Peyer's patch (tissue), 4 donors: ENCODE measurements at regions not wholly inside any gene's neighbourhood (a gene's known extent, or its start where the extent isn't known, plus 50 kb on each side); places are given as distances from the start of the nearest gene placed in this dataset.

Experiments used
- CTCF ChIP-seq, 6 experiments: fragments of 450-650 bp in 4 of 6; fragments of 200-600 bp in 2 of 6; sonication (generic) in 1 of 6; IDR thresholded peaks; one replicate each; pipeline ENCODE4 v1.5.1; 2017 to 2019; ENCODE audit warnings: antibody characterized with exemption in 6 of 6, mild to moderate bottlenecking in 3 of 6, moderate library complexity in 1 of 6
- POLR2A ChIP-seq, 2 donors: fragments of 450-650 bp; IDR thresholded peaks; one replicate each; pipeline ENCODE4 v1.5.1; 2017; ENCODE audit warnings: antibody characterized with exemption in 2 of 2, mild to moderate bottlenecking in 2 of 2, moderate library complexity in 2 of 2

GRCh38 chr2:2981000-2981399, 396.6 kb downstream of the EIPR1 start:
- TF ChIP-seq CTCF (IDR thresholded peaks at IDR 0.05): no peak
- TF ChIP-seq POLR2A (IDR thresholded peaks at IDR 0.05): no peak
